IMR-90 (cell line): ENCODE measurements at regions not wholly inside any gene's neighbourhood (a gene's known extent, or its start where the extent isn't known, plus 50 kb on each side); places are given as distances from the start of the nearest gene placed in this dataset.

Experiments
- BHLHE40 ChIP-seq: fragments of 150-350 bp; IDR thresholded peaks from 2 replicates; pipeline ENCODE4 v1.6.1; 2016; ENCODE audit warnings: mild to moderate bottlenecking, low read depth, low read length
- CEBPB ChIP-seq: IDR thresholded peaks from 2 replicates; pipeline ENCODE4 v1.6.1; 2012; ENCODE audit warnings: low read depth, low read length, improper control_type of control experiment
- CHD1 ChIP-seq: IDR thresholded peaks from 2 replicates; pipeline ENCODE4 v1.6.1; 2012; ENCODE audit warnings: low read depth, low read length, improper control_type of control experiment
- FOS ChIP-seq: fragments of 150-350 bp; IDR thresholded peaks from 2 replicates; pipeline ENCODE4 v1.6.1; 2016; ENCODE audit warnings: low read depth, low read length
- MXI1 ChIP-seq: IDR thresholded peaks from 2 replicates; pipeline ENCODE4 v1.6.1; 2012; ENCODE audit warnings: low read depth, mild to moderate bottlenecking, low read length, moderate library complexity, borderline replicate concordance
- POLR2A ChIP-seq: IDR thresholded peaks from 2 replicates; pipeline ENCODE4 v1.6.1; 2012; ENCODE audit warnings: mild to moderate bottlenecking, low read depth, low read length
- RAD21 ChIP-seq: IDR thresholded peaks from 2 replicates; pipeline ENCODE4 v1.6.1; 2012; ENCODE audit warnings: low read length, improper control_type of control experiment
- RCOR1 ChIP-seq: IDR thresholded peaks from 2 replicates; pipeline ENCODE4 v1.6.1; 2012; ENCODE audit warnings: mild to moderate bottlenecking, low read length, improper control_type of control experiment; ENCODE audit not compliant: insufficient replicate concordance
- SMC3 ChIP-seq: fragments of 150-350 bp; IDR thresholded peaks from 2 replicates; pipeline ENCODE4 v1.6.1; 2016; ENCODE audit warnings: low read depth, mild to moderate bottlenecking, antibody characterized with exemption, low read length, moderate library complexity
- TF ChIP-seq, protein P1 (sequence below): conservative IDR thresholded peaks from 2 replicates; pipeline ENCODE4 v1.5.1; 2012; ENCODE audit warnings: mild to moderate bottlenecking, low read depth, low read length, improper control_type of control experiment
- TF ChIP-seq, protein P2 (sequence below): fragments of 150-350 bp; IDR thresholded peaks from 2 replicates; pipeline ENCODE4 v1.6.1; 2017; ENCODE audit warnings: mild to moderate bottlenecking, antibody characterized with exemption, low read length, low read depth
- TF ChIP-seq, protein P3 (sequence below): fragments of 150-350 bp; IDR thresholded peaks from 2 replicates; pipeline ENCODE4 v1.6.1; 2016; ENCODE audit warnings: low read depth, mild to moderate bottlenecking, low read length, moderate library complexity, borderline replicate concordance

DNA sequence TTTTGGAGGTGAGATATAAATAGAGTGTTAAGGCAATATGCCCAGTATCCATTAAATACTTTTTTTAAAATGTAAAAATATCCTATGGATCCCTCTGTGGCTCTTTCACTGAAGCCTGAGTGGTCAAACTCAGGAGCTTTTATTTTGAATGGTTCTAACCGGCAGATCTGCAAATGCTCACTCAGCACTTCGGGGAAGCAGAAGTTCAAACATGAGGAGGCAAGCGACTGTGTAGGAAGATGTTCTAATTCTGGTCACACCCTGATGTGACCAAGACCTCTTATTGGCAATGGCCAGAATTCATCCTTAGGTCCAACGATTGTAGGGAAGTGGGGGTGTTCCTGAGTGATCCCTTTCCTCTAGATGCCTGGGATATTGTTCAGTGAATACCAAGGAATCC lies 168.8 kb downstream of the CDCA7 start:
- TF ChIP-seq SMC3 (no peak), FOS (no peak), POLR2A (no peak), RAD21 (no peak), CEBPB (no peak), BHLHE40 (no peak), RCOR1 (no peak), MXI1 (no peak), CHD1 (no peak)
- TF ChIP-seq, protein P1, sequence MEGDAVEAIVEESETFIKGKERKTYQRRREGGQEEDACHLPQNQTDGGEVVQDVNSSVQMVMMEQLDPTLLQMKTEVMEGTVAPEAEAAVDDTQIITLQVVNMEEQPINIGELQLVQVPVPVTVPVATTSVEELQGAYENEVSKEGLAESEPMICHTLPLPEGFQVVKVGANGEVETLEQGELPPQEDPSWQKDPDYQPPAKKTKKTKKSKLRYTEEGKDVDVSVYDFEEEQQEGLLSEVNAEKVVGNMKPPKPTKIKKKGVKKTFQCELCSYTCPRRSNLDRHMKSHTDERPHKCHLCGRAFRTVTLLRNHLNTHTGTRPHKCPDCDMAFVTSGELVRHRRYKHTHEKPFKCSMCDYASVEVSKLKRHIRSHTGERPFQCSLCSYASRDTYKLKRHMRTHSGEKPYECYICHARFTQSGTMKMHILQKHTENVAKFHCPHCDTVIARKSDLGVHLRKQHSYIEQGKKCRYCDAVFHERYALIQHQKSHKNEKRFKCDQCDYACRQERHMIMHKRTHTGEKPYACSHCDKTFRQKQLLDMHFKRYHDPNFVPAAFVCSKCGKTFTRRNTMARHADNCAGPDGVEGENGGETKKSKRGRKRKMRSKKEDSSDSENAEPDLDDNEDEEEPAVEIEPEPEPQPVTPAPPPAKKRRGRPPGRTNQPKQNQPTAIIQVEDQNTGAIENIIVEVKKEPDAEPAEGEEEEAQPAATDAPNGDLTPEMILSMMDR = no peak
- TF ChIP-seq, protein P2, sequence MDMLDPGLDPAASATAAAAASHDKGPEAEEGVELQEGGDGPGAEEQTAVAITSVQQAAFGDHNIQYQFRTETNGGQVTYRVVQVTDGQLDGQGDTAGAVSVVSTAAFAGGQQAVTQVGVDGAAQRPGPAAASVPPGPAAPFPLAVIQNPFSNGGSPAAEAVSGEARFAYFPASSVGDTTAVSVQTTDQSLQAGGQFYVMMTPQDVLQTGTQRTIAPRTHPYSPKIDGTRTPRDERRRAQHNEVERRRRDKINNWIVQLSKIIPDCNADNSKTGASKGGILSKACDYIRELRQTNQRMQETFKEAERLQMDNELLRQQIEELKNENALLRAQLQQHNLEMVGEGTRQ = no peak
- TF ChIP-seq, protein P3, sequence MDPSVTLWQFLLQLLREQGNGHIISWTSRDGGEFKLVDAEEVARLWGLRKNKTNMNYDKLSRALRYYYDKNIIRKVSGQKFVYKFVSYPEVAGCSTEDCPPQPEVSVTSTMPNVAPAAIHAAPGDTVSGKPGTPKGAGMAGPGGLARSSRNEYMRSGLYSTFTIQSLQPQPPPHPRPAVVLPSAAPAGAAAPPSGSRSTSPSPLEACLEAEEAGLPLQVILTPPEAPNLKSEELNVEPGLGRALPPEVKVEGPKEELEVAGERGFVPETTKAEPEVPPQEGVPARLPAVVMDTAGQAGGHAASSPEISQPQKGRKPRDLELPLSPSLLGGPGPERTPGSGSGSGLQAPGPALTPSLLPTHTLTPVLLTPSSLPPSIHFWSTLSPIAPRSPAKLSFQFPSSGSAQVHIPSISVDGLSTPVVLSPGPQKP = no peak
